H9 (cell line): ENCODE measurements at regions not wholly inside any gene's neighbourhood (a gene's known extent, or its start where the extent isn't known, plus 50 kb on each side); places are given as distances from the start of the nearest gene placed in this dataset.

ENCODE experiments used
- DNase-seq: peaks from one replicate; pipeline ENCODE4 v3.0.0-alpha.2; 2017
- H2AFZ ChIP-seq: one replicate; pipeline ENCODE4 v1.6.1; 2013; ENCODE audit warnings: mild to moderate bottlenecking, low read length, control low read depth, moderate library complexity
- H2AK5ac ChIP-seq: 2 replicates; pipeline ENCODE4 v1.6.1; 2013; ENCODE audit warnings: low read length, control low read depth, mixed read lengths; ENCODE audit not compliant: insufficient read length
- H2BK120ac ChIP-seq: one replicate; pipeline ENCODE4 v1.6.1; 2013; ENCODE audit warnings: low read depth, mild to moderate bottlenecking, low read length, control low read depth, inconsistent platforms; ENCODE audit not compliant: poor library complexity, severe bottlenecking
- H2BK12ac ChIP-seq: 2 replicates; pipeline ENCODE4 v1.6.1; 2013; ENCODE audit warnings: low read length, control low read depth, mixed read lengths, low read depth; ENCODE audit not compliant: insufficient read length
- H2BK15ac ChIP-seq: 2 replicates; pipeline ENCODE4 v1.6.1; 2013; ENCODE audit warnings: low read depth, low read length, control low read depth
- H2BK20ac ChIP-seq: one replicate; pipeline ENCODE4 v1.6.1; 2013; ENCODE audit warnings: low read depth, mild to moderate bottlenecking, low read length, control low read depth, inconsistent platforms; ENCODE audit not compliant: poor library complexity, severe bottlenecking
- H2BK5ac ChIP-seq: 2 replicates; pipeline ENCODE4 v1.6.1; 2013; ENCODE audit warnings: low read length, control low read depth, mixed read lengths; ENCODE audit not compliant: insufficient read length
- H3K14ac ChIP-seq: 2 replicates; pipeline ENCODE4 v1.6.1; 2013; ENCODE audit warnings: low read length, control low read depth; ENCODE audit not compliant: insufficient read depth
- H3K18ac ChIP-seq: 2 replicates; pipeline ENCODE4 v1.6.1; 2013; ENCODE audit warnings: low read depth, mild to moderate bottlenecking, mixed read lengths, low read length, control low read depth; ENCODE audit not compliant: insufficient read length
- H3K23ac ChIP-seq: 2 replicates; pipeline ENCODE4 v1.6.1; 2013; ENCODE audit warnings: low read length, control low read depth, mixed read lengths, low read depth; ENCODE audit not compliant: insufficient read length
- H3K23me2 ChIP-seq: 2 replicates; pipeline ENCODE4 v1.6.1; 2013; ENCODE audit warnings: low read depth, mild to moderate bottlenecking, mixed read lengths, low read length, control low read depth; ENCODE audit not compliant: insufficient read length, poor library complexity, severe bottlenecking
- H3K27ac ChIP-seq: 2 replicates; pipeline ENCODE4 v1.5.1; 2013; ENCODE audit warnings: low read length, control low read depth, mixed read lengths, low read depth; ENCODE audit not compliant: insufficient read length
- H3K27me3 ChIP-seq: 2 replicates; pipeline ENCODE4 v1.6.1; 2013; ENCODE audit warnings: low read length, control low read depth, inconsistent platforms; ENCODE audit not compliant: insufficient read depth
- H3K4ac ChIP-seq: 2 replicates; pipeline ENCODE4 v1.6.1; 2013; ENCODE audit warnings: low read depth, mild to moderate bottlenecking, control low read depth, inconsistent platforms, low read length, moderate library complexity
- H3K4me1 ChIP-seq: 2 replicates; pipeline ENCODE4 v1.6.1; 2013; ENCODE audit warnings: low read length, control low read depth, inconsistent platforms; ENCODE audit not compliant: insufficient read depth
- H3K4me2 ChIP-seq: 2 replicates; pipeline ENCODE4 v1.6.1; 2013; ENCODE audit warnings: low read length, control low read depth, mixed read lengths; ENCODE audit not compliant: insufficient read length, insufficient read depth
- H3K56ac ChIP-seq: 2 replicates; pipeline ENCODE4 v1.6.1; 2013; ENCODE audit warnings: low read depth, mild to moderate bottlenecking, mixed read lengths, low read length, control low read depth; ENCODE audit not compliant: insufficient read length
- H3K79me1 ChIP-seq: 2 replicates; pipeline ENCODE4 v1.6.1; 2013; ENCODE audit warnings: low read depth, mild to moderate bottlenecking, moderate library complexity, low read length, control low read depth, inconsistent platforms; ENCODE audit not compliant: insufficient read depth, poor library complexity, severe bottlenecking
- H3K79me2 ChIP-seq: 2 replicates; pipeline ENCODE4 v1.6.1; 2013; ENCODE audit warnings: low read length, control low read depth, inconsistent platforms; ENCODE audit not compliant: insufficient read depth
- H3K9ac ChIP-seq: 2 replicates; pipeline ENCODE4 v1.6.1; 2013; ENCODE audit warnings: low read length, control low read depth, mixed read lengths; ENCODE audit not compliant: insufficient read length; ENCODE audit errors: extremely low read depth
- H3K9me3 ChIP-seq: one replicate; pipeline ENCODE4 v1.6.1; 2013; ENCODE audit warnings: low read depth, low read length, inconsistent platforms; ENCODE audit not compliant: control insufficient read depth
- H3T11ph ChIP-seq: one replicate; pipeline ENCODE4 v1.6.1; 2013; ENCODE audit warnings: mild to moderate bottlenecking, low read length, control low read depth, inconsistent platforms
- H4K20me1 ChIP-seq: one replicate; pipeline ENCODE4 v1.6.1; 2013; ENCODE audit not compliant: control insufficient read depth, insufficient read length, insufficient read depth
- H4K5ac ChIP-seq: 2 replicates; pipeline ENCODE4 v1.6.1; 2013; ENCODE audit warnings: low read depth, mild to moderate bottlenecking, mixed read lengths, low read length, control low read depth; ENCODE audit not compliant: insufficient read length
- H4K8ac ChIP-seq: replicated peaks from 2 replicates; pipeline ENCODE4 v1.6.1; 2013; ENCODE audit warnings: low read length, control low read depth, mixed read lengths, low read depth; ENCODE audit not compliant: insufficient read length
- H4K91ac ChIP-seq: 2 replicates; pipeline ENCODE4 v1.6.1; 2013; ENCODE audit warnings: low read depth, mild to moderate bottlenecking, moderate library complexity, mixed read lengths, low read length, control low read depth; ENCODE audit not compliant: insufficient read length
- H3K27ac Mint-ChIP-seq, 3 experiments: 2 replicates in 2 of 3; 3 replicates in 1 of 3; pipeline ENCODE4 v1.8.0; 2020 to 2021; ENCODE audit warnings: mixed read lengths in 3 of 3, mild to moderate bottlenecking in 1 of 3, moderate library complexity in 1 of 3
- H3K27me3 Mint-ChIP-seq: 2 replicates; pipeline ENCODE4 v1.8.0; 2021; ENCODE audit warnings: low read depth, mild to moderate bottlenecking, moderate library complexity, mixed read lengths
- H3K36me3 Mint-ChIP-seq, 3 experiments: 2 replicates in 2 of 3; 3 replicates in 1 of 3; pipeline ENCODE4 v1.8.0; 2020 to 2021; ENCODE audit warnings: low read depth in 3 of 3, mixed read lengths in 3 of 3; ENCODE audit not compliant: insufficient read depth in 1 of 3
- H3K4me1 Mint-ChIP-seq, 2 experiments: 2 replicates each; pipeline ENCODE4 v1.8.0; 2020; ENCODE audit warnings: mixed read lengths in 2 of 2
- H3K4me3 Mint-ChIP-seq, 2 experiments: 2 replicates in 1 of 2; 3 replicates in 1 of 2; pipeline ENCODE4 v1.8.0; 2020 to 2021; ENCODE audit warnings: mild to moderate bottlenecking in 2 of 2, mixed read lengths in 2 of 2, moderate library complexity in 1 of 2
- H3K9me3 Mint-ChIP-seq, 2 experiments: 2 replicates in 1 of 2; 3 replicates in 1 of 2; pipeline ENCODE4 v1.8.0; 2020; ENCODE audit warnings: mild to moderate bottlenecking in 2 of 2, mixed read lengths in 2 of 2, moderate library complexity in 1 of 2
- CTCF ChIP-seq: fragments of 200-600 bp; sonication (generic); conservative IDR thresholded peaks from 3 replicates; pipeline ENCODE4 v1.8.0; 2021; ENCODE audit warnings: antibody characterized with exemption, mild to moderate bottlenecking
- WGBS: extraction: QIAGEN DNeasy Blood & Tissue Kit; methylation state at CpG from one replicate; pipeline ENCODE4 v1.1.7; 2013; ENCODE audit warnings: missing lambda C conversion rate, low lambda C conversion rate, mixed read lengths; ENCODE audit not compliant: insufficient read length; ENCODE audit errors: extremely low coverage; 5-methylcytosine and 5-hydroxymethylcytosine counted together

GRCh38 chr9:23444658-23445057 lies 381.4 kb downstream of the ELAVL2 start:
- no peak overlapping the region for H2BK15ac ChIP-seq
- no peaks in the 10 kb centered on the region for H3K79me1 ChIP-seq
- H3K56ac ChIP-seq = no peak overlapping the region
- H2BK12ac ChIP-seq = no peak overlapping the region
- no peaks in the 10 kb centered on the region for H3K27me3 ChIP-seq
- no peak overlapping the region for H3K4me2 ChIP-seq
- no peak overlapping the region for H3T11ph ChIP-seq
- no peak overlapping the region for H2BK5ac ChIP-seq
- peaks cover 5% of the 10 kb centered on the region in 2 experiments; a peak in 3 of 4 replicates for H3K4me1 Mint-ChIP-seq
- no peak for TF ChIP-seq CTCF
- H4K91ac ChIP-seq = no peak overlapping the region
- H2BK20ac ChIP-seq = no peak overlapping the region
- H3K14ac ChIP-seq = no peak overlapping the region
- H3K79me2 ChIP-seq = no peaks in the 10 kb centered on the region
- H3K27ac ChIP-seq = no peak overlapping the region
- no peak overlapping the region for H2AFZ ChIP-seq
- no peak overlapping the region for H3K4ac ChIP-seq
- no CpG with 5 or more reads among the region's 2 CpGs for WGBS
- no peak overlapping the region for H3K4me3 Mint-ChIP-seq
- H4K5ac ChIP-seq = no peak overlapping the region
- H3K9me3 Mint-ChIP-seq = no peaks in the 10 kb centered on the region; a peak in 1 of 5 replicates
- no peak overlapping the region for H3K9ac ChIP-seq
- no peaks in the 10 kb centered on the region for H3K9me3 ChIP-seq
- no peak overlapping the region for H2AK5ac ChIP-seq
- no peak overlapping the region for H2BK120ac ChIP-seq
- 0 out of 2 replicates have a peak, but pooled peaks cover 2% of the 10 kb centered on the region for H3K4me1 ChIP-seq
- H3K18ac ChIP-seq = no peak overlapping the region
- no peaks in the 10 kb centered on the region; the same call in 1 of the 2 replicates for H3K27me3 Mint-ChIP-seq
- H4K8ac ChIP-seq = no peak overlapping the region
- no peaks in the 10 kb centered on the region for H3K23me2 ChIP-seq
- H3K23ac ChIP-seq = no peak overlapping the region
- H3K27ac Mint-ChIP-seq = no peak overlapping the region
- DNase-seq = no peak
- no peaks in the 10 kb centered on the region for H4K20me1 ChIP-seq
- H3K36me3 Mint-ChIP-seq = no peaks in the 10 kb centered on the region
